ENCODE measurements at regions not wholly inside any gene's neighbourhood (a gene's known extent, or its start where the extent isn't known, plus 50 kb on each side); places are given as distances from the start of the nearest gene placed in this dataset.

- Histone ChIP-seq H3K4me3 (replicated peaks in 1 of 2; ENCODE audit: low read depth in 1 of 2, low read length in 2 of 2) (no peak overlapping the region), H3K79me2 (ENCODE audit: insufficient read depth, low read length) (no peaks in the 10 kb centered on the region), H3K9ac (ENCODE audit: low read length) (no peak overlapping the region), H3K27me3 (ENCODE audit: insufficient read depth, low read length) (peaks cover 22% of the 10 kb centered on the region), H2AFZ (ENCODE audit: low read depth, low read length, poor library complexity, severe bottlenecking) (no peak overlapping the region), H3K9me3 (ENCODE audit: control insufficient read depth in 1 of 2, insufficient read depth in 1 of 2, low read depth in 1 of 2, low read length in 2 of 2) (peaks cover 0 to 5% of the 10 kb centered on the region in 2 experiments; a peak in 1 of 4 replicates), H3K36me3 (ENCODE audit: control insufficient read depth in 1 of 2, insufficient read depth in 2 of 2, low read length in 2 of 2) (no peaks in the 10 kb centered on the region), H3K4me2 (ENCODE audit: low read length) (no peak overlapping the region), H3K27ac (ENCODE audit: low read depth, low read length) (no peak overlapping the region), H3K4me1 (ENCODE audit: control insufficient read depth in 1 of 2, insufficient read depth in 2 of 2, low read length in 2 of 2) (no peaks in the 10 kb centered on the region), H3K9me2 (ENCODE audit: insufficient read depth) (no peaks in the 10 kb centered on the region), H4K20me1 (ENCODE audit: insufficient read depth) (no peaks in the 10 kb centered on the region)
- CTCF ChIA-PET, result no interaction called here
- DNase-seq (ENCODE audit: low read depth, low spot score), result no peak
- no peak for TF ChIP-seq SRF (IDR thresholded peaks at IDR 0.05; ENCODE audit: low read depth)
- TF ChIP-seq ZNF274 (IDR thresholded peaks at IDR 0.05; ENCODE audit: low read depth, low read length), result no peak
- no peak for TF ChIP-seq CTCF (IDR thresholded peaks at IDR 0.05 in 2 of 3, conservative IDR thresholded peaks at IDR 0.05 in 1 of 3; ENCODE audit: borderline replicate concordance in 1 of 3, insufficient read depth in 1 of 3, low read depth in 2 of 3, low read length in 2 of 3)
- TF ChIP-seq ZFX (IDR thresholded peaks at IDR 0.05), result no peak
- no peak for TF ChIP-seq ELF1 (IDR thresholded peaks at IDR 0.05; ENCODE audit: borderline replicate concordance, low read depth)
- TF ChIP-seq MAX (IDR thresholded peaks at IDR 0.05), result no peak
- TF ChIP-seq TCF7L2 (IDR thresholded peaks at IDR 0.05; ENCODE audit: borderline replicate concordance, extremely low read depth, insufficient read depth, insufficient read length), result no peak
- TF ChIP-seq FOSL1 (IDR thresholded peaks at IDR 0.05; ENCODE audit: low read depth), result no peak
- TF ChIP-seq ATF3 (IDR thresholded peaks at IDR 0.05), result no peak
- no peak for TF ChIP-seq POLR2AphosphoS5 (IDR thresholded peaks at IDR 0.05; ENCODE audit: low read depth, low read length)
- POLR2A ChIA-PET, result no interaction called here
- no TSS peak for BruUV-seq (replicated peaks)
- RAD21 ChIA-PET (ENCODE audit: low non-redundant PET in 1 of 2, low total read pairs in 2 of 2, uncharacterized antibody in 2 of 2, unreplicated experiment in 2 of 2), result no interaction called here
- intact Hi-C loops (cut with micrococcal nuclease), result no loop called here
- no peak for ATAC-seq
These were observed 172.3 kb downstream of the ANKRD60 start for GRCh38 chr20:58056021-58056591.

Measured in HCT116 (cell line).